Activated CD4-positive, alpha-beta T cell treated with anti-CD3 and anti-CD28 coated beads, Interleukin-2, amount 50 U/mL, for 24 hours (primary cell): ENCODE measurements at regions not wholly inside any gene's neighbourhood (a gene's known extent, or its start where the extent isn't known, plus 50 kb on each side); places are given as distances from the start of the nearest gene placed in this dataset.
"Not testable (repeated sequence)": the region's sequence is repeated elsewhere in the genome, so short reads cannot be mapped to it uniquely, and the experiment has no call there.

Experiments
- DNase-seq, 2 donors: peaks; one replicate each; pipeline ENCODE4 v3.0.0-alpha.2; 2020; ENCODE audit warnings: low read depth in 1 of 2, low spot score in 1 of 2

DNA sequence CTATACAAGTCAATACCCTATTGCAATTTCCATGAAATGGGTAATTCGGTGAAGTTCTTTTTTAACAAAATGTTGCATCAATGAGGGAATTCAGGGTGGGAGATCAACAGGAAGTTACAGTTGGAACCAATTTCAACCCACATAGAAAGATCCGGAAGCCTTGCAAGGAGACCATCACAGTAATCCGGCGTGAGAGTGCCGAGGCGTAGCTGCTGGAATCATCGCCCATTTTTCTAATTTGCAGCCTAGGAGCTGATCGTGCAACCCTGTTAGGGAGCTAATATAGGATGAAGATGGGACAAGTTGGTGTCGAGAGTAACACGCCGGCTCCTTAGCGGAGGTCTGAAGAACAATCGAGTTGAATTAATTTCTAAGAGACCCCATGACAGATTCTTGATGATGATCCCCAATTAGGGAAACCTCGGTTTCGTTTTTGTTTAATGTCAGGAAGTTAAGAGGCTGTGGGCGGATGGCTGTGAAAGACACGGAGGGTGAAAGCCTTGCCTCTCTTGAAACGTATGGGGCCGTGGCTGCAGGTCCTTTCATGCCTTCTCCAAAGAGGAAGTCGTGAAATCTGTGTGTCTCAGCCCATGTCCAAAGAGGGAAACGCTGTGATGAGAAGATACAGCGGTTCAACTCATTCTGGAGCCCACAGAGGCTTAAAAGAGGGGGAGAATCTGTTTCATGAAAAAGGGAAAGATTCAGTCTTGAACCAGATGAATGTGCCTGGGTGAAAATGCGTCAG is 51.2 kb upstream of the CARD11 start:
- DNase-seq = peak in 1 of 2 donors; percentile 30

DNA sequence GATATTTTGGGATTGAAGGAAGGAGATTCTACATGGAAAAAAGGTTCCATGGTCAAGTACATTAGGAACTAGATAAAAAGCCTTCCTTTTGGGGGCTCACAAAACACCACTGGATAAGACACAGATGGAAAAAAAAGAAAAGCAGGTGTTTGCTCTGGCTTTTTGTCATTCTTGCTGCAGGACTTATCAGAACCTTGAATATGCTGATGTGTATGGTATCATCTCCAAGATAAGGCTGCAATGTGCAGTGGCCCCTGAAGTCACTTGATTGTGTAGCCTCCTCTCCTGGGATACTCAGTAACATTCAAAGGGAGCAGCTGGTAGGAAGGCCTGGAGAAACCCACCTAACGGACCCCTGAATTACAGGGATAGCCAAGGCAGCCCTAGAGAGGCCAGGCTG is 54.1 kb upstream of the CARD11 start:
- DNase-seq = no peak

DNA sequence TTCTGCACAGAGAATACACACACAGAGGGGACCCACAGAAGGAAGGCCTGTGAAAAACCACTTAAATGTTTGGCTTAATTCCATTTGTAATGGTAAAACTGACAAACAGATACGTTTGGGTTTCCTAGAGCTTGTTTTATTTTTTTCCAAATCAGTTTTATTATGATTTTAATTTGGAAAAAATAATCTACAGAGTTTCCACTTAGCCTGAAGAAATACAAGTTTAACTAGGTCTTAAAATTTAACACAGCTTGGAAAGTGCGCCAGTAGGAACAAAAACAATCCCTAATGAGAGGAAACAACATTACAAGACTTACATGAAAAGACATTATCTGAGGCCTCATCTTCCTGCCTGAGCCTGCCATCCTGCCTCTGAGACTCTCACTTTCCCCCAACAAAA is 58.5 kb upstream of the CARD11 start:
- DNase-seq = no peak

GRCh38 chr7:3103614-3104398 is 60.1 kb upstream of the CARD11 start:
- no peak for DNase-seq

GRCh38 chr7:3105856-3106255 is 62.2 kb upstream of the CARD11 start:
- no peak for DNase-seq

DNA sequence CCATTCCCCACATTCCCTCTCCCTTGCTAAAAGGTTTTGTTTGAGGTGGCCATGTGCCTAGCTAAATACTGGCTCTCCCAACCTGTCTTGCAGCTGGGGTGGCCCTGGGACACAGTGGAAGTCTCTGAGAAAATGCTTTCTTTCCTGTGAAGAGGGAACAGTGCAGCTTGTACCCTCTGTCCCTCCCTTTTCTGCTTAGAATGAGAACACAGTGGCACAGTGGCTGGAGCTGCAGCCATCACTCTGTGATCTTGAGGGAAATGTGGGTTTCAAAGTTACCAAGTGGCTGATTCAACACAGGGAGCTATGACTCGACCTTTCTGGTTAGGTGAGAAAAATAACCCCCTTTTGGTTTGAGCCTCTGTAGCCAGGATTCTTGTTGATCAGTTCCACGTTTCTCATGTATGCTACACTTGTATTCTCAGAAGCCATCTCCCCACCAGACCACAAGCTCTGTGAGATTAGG is 62.7 kb upstream of the CARD11 start:
- DNase-seq = no peak

- DNase-seq = no peak
These were observed 63.6 kb upstream of the CARD11 start for GRCh38 chr7:3107228-3107763.

GRCh38 chr7:3107889-3108570 is 64.4 kb upstream of the CARD11 start:
- DNase-seq = no peak

DNA sequence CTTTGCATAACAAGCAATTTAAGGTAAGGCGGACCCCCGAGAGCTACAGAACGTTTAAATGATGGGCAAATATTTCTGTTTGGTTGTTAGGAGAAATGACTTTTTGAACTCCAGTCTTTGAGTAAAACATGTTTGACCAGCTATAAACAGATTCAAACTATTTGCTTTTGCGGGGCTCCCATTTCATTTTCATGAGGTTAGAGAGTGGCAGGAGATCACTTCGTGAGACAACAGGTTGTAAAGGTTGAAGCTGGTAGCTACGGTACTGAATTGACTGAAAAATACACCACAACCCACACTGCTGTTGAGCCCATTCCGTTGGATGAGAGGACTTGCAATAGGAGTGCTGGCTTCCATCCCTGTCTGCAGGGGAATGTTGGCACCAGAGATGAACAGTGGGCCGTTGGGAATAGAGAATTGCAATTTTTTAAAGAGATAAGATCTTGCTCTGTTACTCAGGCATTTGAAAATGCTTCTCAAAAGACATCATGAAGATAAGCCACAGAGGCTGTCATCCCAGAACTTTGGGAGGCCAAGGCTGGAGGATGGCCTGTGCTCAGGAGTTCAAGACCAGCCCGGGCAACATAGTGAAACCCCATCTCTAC is 65.7 kb upstream of the CARD11 start:
- DNase-seq = no peak

GRCh38 chr7:3112479-3113134 is 68.9 kb upstream of the CARD11 start:
- no peak for DNase-seq

- DNase-seq = no peak
These were observed 71.2 kb upstream of the CARD11 start for GRCh38 chr7:3114917-3115316.

DNA sequence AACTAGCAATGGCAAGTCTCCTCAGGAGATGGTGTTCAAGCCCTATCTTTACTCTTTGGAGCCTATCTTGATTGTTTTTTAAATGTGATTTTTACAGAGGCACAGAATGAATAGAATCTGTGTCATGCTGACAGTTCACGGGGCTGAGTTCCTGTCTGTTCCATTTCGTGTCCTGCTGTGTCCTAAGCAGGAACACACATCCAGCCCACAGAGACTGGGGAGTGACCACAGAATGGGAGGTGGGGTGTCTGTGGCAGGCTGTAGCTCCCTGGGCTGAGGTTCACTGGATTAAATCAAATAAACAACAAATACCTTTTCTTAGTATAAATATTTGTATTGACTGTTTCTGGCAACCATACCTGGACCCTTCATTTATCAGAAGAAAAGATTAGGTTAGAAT is 73.4 kb upstream of the CARD11 start:
- no peak for DNase-seq

DNA sequence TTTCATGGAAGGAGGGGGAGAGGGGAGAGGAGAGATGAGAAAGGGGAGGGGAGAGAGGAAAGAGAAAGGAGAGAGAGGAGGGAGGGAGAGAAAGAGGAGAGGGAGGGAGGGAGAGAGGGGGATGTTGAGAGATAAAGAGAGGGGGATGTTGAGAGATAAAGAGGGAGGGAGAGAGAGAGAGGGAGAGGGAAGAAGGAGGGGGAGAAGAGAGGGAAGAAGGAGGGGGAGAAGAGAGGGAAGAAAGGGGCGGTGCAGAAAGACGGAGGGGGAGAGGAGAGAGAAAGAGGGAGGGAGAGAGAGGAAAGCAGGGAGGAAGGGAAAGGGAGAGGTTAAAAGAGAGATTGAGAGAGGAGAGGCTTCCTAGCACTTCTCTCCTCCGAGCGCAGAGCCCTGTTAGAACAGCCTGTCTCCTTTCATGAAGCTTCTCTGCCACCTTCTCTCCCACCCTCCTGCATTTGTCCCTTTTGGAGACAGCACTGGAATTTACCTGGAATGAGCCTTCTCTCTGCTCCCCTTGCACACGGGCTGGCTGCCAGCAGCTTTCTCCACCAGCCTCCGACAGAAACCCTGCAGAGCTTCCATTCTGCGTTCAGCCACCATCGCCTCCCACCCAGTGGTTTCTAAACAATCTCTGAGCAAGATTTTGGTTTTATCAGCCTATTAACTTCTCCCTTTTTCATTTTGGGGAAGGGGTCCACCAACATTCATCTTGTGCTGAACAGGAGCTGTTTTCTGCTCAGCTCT is 74.0 kb upstream of the CARD11 start:
- no peak for DNase-seq

- not testable (repeated sequence) for DNase-seq
These were observed 75.8 kb upstream of the CARD11 start for GRCh38 chr7:3119352-3119927.

DNA sequence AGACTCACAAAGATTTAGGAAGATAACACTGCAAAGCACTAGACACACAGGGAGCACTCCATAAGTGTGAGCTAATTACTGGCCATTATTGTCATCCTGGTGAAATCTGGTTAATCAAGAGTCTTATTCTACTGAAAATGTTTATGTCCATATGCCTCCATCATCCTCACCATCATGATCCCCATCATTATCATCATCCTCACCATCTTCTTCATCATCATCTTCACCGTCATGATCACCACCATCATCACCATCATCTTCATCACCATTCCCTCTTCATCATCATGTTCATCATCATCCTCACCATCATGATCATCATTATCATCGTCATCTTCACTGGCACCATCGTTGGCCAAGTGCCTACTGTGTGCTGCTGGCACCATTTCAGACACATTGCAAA is 76.3 kb upstream of the CARD11 start:
- no peak for DNase-seq

DNA sequence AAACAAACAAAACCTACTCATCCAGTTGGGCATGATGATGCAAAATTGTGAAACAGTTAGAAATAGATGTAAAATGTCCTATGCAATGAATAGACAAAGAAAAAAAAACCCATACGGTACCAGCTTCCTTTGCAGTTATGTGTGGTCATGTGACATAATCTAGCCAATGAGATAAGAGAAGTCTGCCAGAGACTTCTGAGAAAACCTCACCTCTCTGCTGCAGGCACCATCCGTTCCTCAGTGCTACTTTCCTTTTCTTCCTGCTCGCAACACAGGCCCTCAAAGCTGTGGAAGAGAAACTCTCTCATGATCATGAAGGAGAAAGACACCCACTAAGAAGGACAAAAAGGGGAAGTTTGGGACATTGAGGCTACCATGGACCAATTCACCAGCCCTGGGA is 76.8 kb upstream of the CARD11 start:
- no peak for DNase-seq

- no peak for DNase-seq
These were observed 85.3 kb upstream of the CARD11 start for GRCh38 chr7:3128857-3129490.

DNA sequence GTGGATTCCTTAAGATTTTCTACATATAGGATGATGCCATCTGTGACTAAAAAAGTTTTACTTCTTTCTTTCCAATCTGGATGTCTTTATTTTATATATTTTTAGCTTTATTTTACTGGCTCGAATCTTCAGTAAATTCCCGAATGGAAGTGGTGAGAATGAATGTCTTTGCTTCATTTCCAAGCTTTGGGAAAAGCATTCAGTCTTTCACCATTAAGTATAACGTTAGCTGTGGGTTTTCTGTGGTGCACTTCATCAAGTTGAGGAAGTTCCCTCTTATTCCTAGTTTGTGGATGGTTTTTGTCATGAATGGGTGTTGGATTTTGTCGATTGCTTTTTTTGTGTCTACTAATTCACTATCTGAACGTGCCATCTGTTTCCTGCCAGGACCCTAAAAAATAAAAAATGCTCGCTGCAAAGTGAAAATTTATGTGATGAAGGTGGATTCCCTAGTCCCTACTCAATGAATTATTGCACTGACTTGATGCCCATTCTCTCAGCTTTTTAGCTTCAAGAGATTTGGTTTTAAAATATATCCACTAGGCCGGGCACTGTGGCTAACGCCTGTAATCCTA is 90.2 kb upstream of the CARD11 start:
- no peak for DNase-seq

GRCh38 chr7:3134745-3135144 is 91.1 kb upstream of the CARD11 start:
- DNase-seq = no peak
